GM12878 (cell line): ENCODE measurements at regions not wholly inside any gene's neighbourhood (a gene's known extent, or its start where the extent isn't known, plus 50 kb on each side); places are given as distances from the start of the nearest gene placed in this dataset.

Experiments used
- ATAC-seq: fragments of 200-7000 bp; cut with Tn5 transposase; 3 replicates; pipeline ENCODE4 v1.9.1; 2020; ENCODE audit warnings: mild to moderate bottlenecking, moderate library complexity
- BruUV-seq: library from RNA; stranded (reverse); fragments of 400-500 nt; replicated peaks from 2 replicates; lab custom pipeline; 2021; lab: Mats Ljungman, UMichigan
- CTCF ChIA-PET: fragments of 300-600 bp; sonication (Branson Sonifier 250); formaldehyde crosslinking; extraction: SDS; loops from one replicate; lab custom pipeline; 2021; ENCODE audit warnings: inconsistent platforms; lab: Yijun Ruan, JAX
- POLR2A ChIA-PET: fragments of 350-600 bp; formaldehyde crosslinking; extraction: SDS; loops from one replicate; lab custom pipeline; 2021; ENCODE audit warnings: inconsistent platforms; lab: Charles Lee
- RAD21 ChIA-PET: fragments of 300-600 bp; sonication (Branson Sonifier 250); formaldehyde crosslinking; loops from one replicate; lab custom pipeline; 2023; ENCODE audit warnings: antibody characterized with exemption; ENCODE audit not compliant: unreplicated experiment; lab: Charles Lee
- SMC1A ChIA-PET: fragments of 300-600 bp; sonication (Branson Sonifier 250); formaldehyde crosslinking; loops from one replicate; lab custom pipeline; 2023; ENCODE audit not compliant: unreplicated experiment, uncharacterized antibody; lab: Charles Lee
- DNase-seq: peaks from one replicate; pipeline ENCODE4 v3.0.0-alpha.2; 2011; ENCODE audit warnings: low read depth, low spot score
- FAIRE-seq: peaks from 3 replicates; lab custom pipeline; 2011; peaks lifted over from hg19 to GRCh38; lab: Jason Lieb, UNC
- H2AFZ ChIP-seq: 2 replicates; pipeline ENCODE4 v1.6.0; 2011; ENCODE audit warnings: low read depth, low read length, control low read depth; ENCODE audit not compliant: control insufficient read depth
- H3K27ac ChIP-seq: 2 replicates; pipeline ENCODE4 v1.5.1; 2011; ENCODE audit warnings: control low read depth; ENCODE audit not compliant: control insufficient read depth, insufficient read depth
- H3K27me3 ChIP-seq, 2 experiments: replicated peaks in 1 of 2; 2 replicates each; pipeline versions ENCODE4 v1.6.0 to v1.6.1; 2011; ENCODE audit warnings: low read length in 1 of 2; ENCODE audit not compliant: control insufficient read depth in 2 of 2, insufficient read depth in 2 of 2
- H3K36me3 ChIP-seq, 2 experiments: 2 replicates each; pipeline ENCODE4 v1.5.1; 2011; ENCODE audit warnings: low read length in 1 of 2; ENCODE audit not compliant: control insufficient read depth in 2 of 2, insufficient read depth in 2 of 2
- H3K4me1 ChIP-seq: 2 replicates; pipeline ENCODE4 v1.6.1; 2011; ENCODE audit warnings: mild to moderate bottlenecking, low read length, moderate library complexity, mixed read lengths; ENCODE audit not compliant: control insufficient read depth, insufficient read depth
- H3K4me2 ChIP-seq: 2 replicates; pipeline ENCODE4 v1.6.0; 2011; ENCODE audit warnings: control low read depth; ENCODE audit not compliant: control insufficient read depth, insufficient read depth
- H3K4me3 ChIP-seq: fragments of 200-600 bp; sonication (generic); 2 replicates; pipeline ENCODE4 v1.5.1; 2016
- H3K79me2 ChIP-seq: 2 replicates; pipeline ENCODE4 v1.6.0; 2011; ENCODE audit warnings: low read length; ENCODE audit not compliant: control insufficient read depth, insufficient read depth
- H3K9ac ChIP-seq: 2 replicates; pipeline ENCODE4 v1.8.0; 2011; ENCODE audit warnings: low read length, control low read depth, mixed read lengths; ENCODE audit not compliant: control insufficient read depth, insufficient read depth
- H3K9me3 ChIP-seq: replicated peaks from 3 replicates; pipeline ENCODE4 v1.5.1; 2011; ENCODE audit warnings: mild to moderate bottlenecking, low read length; ENCODE audit not compliant: control insufficient read depth, insufficient read depth
- H4K20me1 ChIP-seq: 2 replicates; pipeline ENCODE4 v1.6.0; 2011; ENCODE audit not compliant: control insufficient read depth, insufficient read depth
- CHD1 ChIP-seq: IDR thresholded peaks from 2 replicates; pipeline ENCODE4 v1.6.1; 2012; ENCODE audit warnings: low read depth, low read length, improper control_type of control experiment
- CREB1 ChIP-seq: IDR thresholded peaks from 2 replicates; pipeline ENCODE4 v1.6.1; 2012; ENCODE audit warnings: low read depth, mild to moderate bottlenecking, inconsistent platforms
- JUNB ChIP-seq: IDR thresholded peaks from 2 replicates; pipeline ENCODE4 v1.6.1; 2016; ENCODE audit warnings: antibody characterized with exemption, mild to moderate bottlenecking
- MTA3 ChIP-seq: IDR thresholded peaks from 2 replicates; pipeline ENCODE4 v1.6.1; 2012; ENCODE audit warnings: low read length, inconsistent platforms, borderline replicate concordance
- RCOR1 ChIP-seq: conservative IDR thresholded peaks from 2 replicates; pipeline ENCODE4 v1.6.1; 2012; ENCODE audit warnings: low read depth, low read length, improper control_type of control experiment
- RUNX3 ChIP-seq: IDR thresholded peaks from 2 replicates; pipeline ENCODE4 v1.6.1; 2012; ENCODE audit warnings: low read length, inconsistent platforms
- SMAD5 ChIP-seq: IDR thresholded peaks from 2 replicates; pipeline ENCODE4 v1.6.1; 2016; ENCODE audit warnings: antibody characterized with exemption, low read depth
- WRNIP1 ChIP-seq: IDR thresholded peaks from 2 replicates; pipeline ENCODE4 v1.6.1; 2011; ENCODE audit warnings: low read depth, low read length, improper control_type of control experiment, borderline replicate concordance
- WGBS: methylation state at CpG from one replicate; pipeline ENCODE4 v1.1.6; 2016; ENCODE audit warnings: low lambda C conversion rate; ENCODE audit not compliant: insufficient replicate concordance, insufficient coverage; ENCODE audit errors: missing lambda C conversion rate; 5-methylcytosine and 5-hydroxymethylcytosine counted together
- in situ Hi-C: fragments of 300-500 bp; cut with MboI; formaldehyde crosslinking; loops from 9 replicates; pipeline ENCODE4 v1.14.3; 2018; ENCODE audit warnings: mixed read lengths
- intact Hi-C: fragments of 100-400 bp; cut with micrococcal nuclease; formaldehyde crosslinking; loops from one replicate; pipeline ENCODE4 v1.14.2; 2022; ENCODE audit not compliant: unreplicated experiment
- TF ChIP-seq, protein P1 (sequence below): IDR thresholded peaks from 2 replicates; pipeline ENCODE4 v1.6.1; 2012; ENCODE audit warnings: low read depth, low read length, improper control_type of control experiment
- TF ChIP-seq, protein P2 (sequence below): IDR thresholded peaks from 2 replicates; pipeline ENCODE4 v1.6.1; 2011; ENCODE audit warnings: low read depth, mild to moderate bottlenecking, low read length, moderate library complexity, borderline replicate concordance; ENCODE audit errors: extremely low read depth
- TF ChIP-seq, protein P3 (sequence below): IDR thresholded peaks from 2 replicates; pipeline ENCODE4 v1.6.1; 2011; ENCODE audit warnings: mild to moderate bottlenecking, low read depth, low read length, moderate library complexity; ENCODE audit not compliant: insufficient replicate concordance
- TF ChIP-seq, protein P4 (sequence below): IDR thresholded peaks from 2 replicates; pipeline ENCODE4 v1.6.1; 2011; ENCODE audit warnings: borderline replicate concordance, low read depth, mild to moderate bottlenecking, moderate library complexity, low read length; ENCODE audit not compliant: insufficient read depth, poor library complexity, severe bottlenecking

DNA sequence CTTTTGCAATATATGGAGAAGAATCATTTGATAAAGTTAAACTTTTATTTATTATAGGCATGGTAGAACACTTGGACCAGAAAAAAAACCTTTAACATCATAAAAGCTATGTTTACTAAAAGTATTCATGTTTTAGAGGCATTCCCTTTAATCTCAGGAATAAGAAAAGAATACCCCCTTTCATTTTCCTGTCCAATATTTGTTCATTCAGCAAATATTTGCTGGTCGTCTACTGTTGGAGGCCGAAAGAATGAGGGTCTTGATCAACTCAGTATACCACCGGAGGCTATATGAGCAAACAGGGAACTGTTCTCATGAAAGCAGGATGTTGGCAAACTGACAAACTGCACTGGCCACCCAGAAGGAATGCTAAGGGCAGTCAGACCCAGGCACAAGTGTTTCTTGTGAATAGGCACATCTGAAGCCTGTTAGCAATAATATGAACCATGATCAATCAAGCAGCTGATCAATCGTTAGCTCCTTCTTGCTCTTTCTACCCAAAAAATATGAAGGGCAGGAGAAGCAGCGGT lies 480.8 kb upstream of the FAT1 start:
- ChIA-PET CTCF (no interaction called here), SMC1A (no interaction called here), RAD21 (no interaction called here), POLR2A (interaction anchor here (0.5 kb wide), 1 partner anchor 517 kb away, joined by 5 read pairs; no protein-coding TSS in a partner anchor)
- ATAC-seq (no peak), FAIRE-seq (no peak), DNase-seq (no peak)
- H4K20me1 ChIP-seq: no peaks in the 10 kb centered on the region
- no peaks in the 10 kb centered on the region for H3K9me3 ChIP-seq
- H3K27me3 ChIP-seq: no peaks in the 10 kb centered on the region
- H3K79me2 ChIP-seq: no peaks in the 10 kb centered on the region
- 14% methylated on average over 5 of the region's 5 CpGs for WGBS
- H2AFZ ChIP-seq: no peak overlapping the region
- intact Hi-C loops (no loop called here), in situ Hi-C loops (no loop called here)
- H3K36me3 ChIP-seq: no peaks in the 10 kb centered on the region
- TF ChIP-seq, protein P1, sequence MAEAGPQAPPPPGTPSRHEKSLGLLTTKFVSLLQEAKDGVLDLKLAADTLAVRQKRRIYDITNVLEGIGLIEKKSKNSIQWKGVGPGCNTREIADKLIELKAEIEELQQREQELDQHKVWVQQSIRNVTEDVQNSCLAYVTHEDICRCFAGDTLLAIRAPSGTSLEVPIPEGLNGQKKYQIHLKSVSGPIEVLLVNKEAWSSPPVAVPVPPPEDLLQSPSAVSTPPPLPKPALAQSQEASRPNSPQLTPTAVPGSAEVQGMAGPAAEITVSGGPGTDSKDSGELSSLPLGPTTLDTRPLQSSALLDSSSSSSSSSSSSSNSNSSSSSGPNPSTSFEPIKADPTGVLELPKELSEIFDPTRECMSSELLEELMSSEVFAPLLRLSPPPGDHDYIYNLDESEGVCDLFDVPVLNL: no peak
- TF ChIP-seq, protein P2, sequence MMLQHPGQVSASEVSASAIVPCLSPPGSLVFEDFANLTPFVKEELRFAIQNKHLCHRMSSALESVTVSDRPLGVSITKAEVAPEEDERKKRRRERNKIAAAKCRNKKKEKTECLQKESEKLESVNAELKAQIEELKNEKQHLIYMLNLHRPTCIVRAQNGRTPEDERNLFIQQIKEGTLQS: no peak
- no peak for TF ChIP-seq WRNIP1
- no peak for TF ChIP-seq CREB1
- no peak for TF ChIP-seq JUNB
- H3K4me1 ChIP-seq: no peaks in the 10 kb centered on the region
- H3K27ac ChIP-seq: no peak overlapping the region
- no peak overlapping the region for H3K4me3 ChIP-seq
- H3K4me2 ChIP-seq: no peak overlapping the region
- BruUV-seq: no TSS peak
- no peak overlapping the region for H3K9ac ChIP-seq

DNA sequence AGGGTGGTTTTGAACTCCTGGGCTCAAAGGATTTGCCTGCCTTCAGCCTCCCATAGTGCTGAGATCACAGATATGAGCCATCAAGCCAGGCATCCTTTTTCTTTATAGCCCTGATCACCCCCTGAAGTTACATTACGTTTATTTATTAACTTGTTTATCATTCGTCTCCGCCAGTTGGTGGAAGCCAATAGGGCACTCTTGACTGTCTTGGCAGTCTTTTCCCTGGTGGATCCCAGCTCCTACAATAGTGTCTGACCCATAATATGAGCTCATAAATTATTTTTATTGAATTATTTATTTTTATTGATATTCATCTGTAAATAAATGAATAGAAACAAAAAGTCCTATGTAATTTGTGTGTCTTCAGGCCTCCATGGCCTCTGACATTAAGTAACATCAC lies 484.3 kb upstream of the FAT1 start:
- H3K36me3 ChIP-seq: no peaks in the 10 kb centered on the region
- FAIRE-seq: no peak
- no peak overlapping the region for H2AFZ ChIP-seq
- no TSS peak for BruUV-seq
- no peak for DNase-seq
- H3K4me1 ChIP-seq: no peaks in the 10 kb centered on the region
- no peak overlapping the region for H3K4me2 ChIP-seq
- intact Hi-C loops: no loop called here
- no peak overlapping the region for H3K27ac ChIP-seq
- no peak overlapping the region for H3K4me3 ChIP-seq
- WGBS: 30% methylated on average over 3 of the region's 3 CpGs
- no peaks in the 10 kb centered on the region for H3K27me3 ChIP-seq
- no peak for ATAC-seq
- in situ Hi-C loops: no loop called here
- ChIA-PET POLR2A (no interaction called here), SMC1A (no interaction called here), RAD21 (no interaction called here), CTCF (no interaction called here)
- no peaks in the 10 kb centered on the region for H4K20me1 ChIP-seq
- H3K9ac ChIP-seq: no peak overlapping the region
- no peaks in the 10 kb centered on the region for H3K79me2 ChIP-seq
- no peaks in the 10 kb centered on the region for H3K9me3 ChIP-seq
- TF ChIP-seq, protein P3, sequence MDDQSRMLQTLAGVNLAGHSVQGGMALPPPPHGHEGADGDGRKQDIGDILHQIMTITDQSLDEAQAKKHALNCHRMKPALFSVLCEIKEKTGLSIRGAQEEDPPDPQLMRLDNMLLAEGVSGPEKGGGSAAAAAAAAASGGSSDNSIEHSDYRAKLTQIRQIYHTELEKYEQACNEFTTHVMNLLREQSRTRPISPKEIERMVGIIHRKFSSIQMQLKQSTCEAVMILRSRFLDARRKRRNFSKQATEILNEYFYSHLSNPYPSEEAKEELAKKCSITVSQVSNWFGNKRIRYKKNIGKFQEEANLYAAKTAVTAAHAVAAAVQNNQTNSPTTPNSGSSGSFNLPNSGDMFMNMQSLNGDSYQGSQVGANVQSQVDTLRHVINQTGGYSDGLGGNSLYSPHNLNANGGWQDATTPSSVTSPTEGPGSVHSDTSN: no peak
- TF ChIP-seq RCOR1: no peak
- no peak for TF ChIP-seq CHD1
- TF ChIP-seq, protein P4, sequence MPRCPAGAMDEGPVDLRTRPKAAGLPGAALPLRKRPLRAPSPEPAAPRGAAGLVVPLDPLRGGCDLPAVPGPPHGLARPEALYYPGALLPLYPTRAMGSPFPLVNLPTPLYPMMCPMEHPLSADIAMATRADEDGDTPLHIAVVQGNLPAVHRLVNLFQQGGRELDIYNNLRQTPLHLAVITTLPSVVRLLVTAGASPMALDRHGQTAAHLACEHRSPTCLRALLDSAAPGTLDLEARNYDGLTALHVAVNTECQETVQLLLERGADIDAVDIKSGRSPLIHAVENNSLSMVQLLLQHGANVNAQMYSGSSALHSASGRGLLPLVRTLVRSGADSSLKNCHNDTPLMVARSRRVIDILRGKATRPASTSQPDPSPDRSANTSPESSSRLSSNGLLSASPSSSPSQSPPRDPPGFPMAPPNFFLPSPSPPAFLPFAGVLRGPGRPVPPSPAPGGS: no peak
- no peak for TF ChIP-seq MTA3
- TF ChIP-seq RUNX3: no peak
- TF ChIP-seq SMAD5: no peak
- no peak for TF ChIP-seq CREB1
